ENCODE measurements at regions not wholly inside any gene's neighbourhood (a gene's known extent, or its start where the extent isn't known, plus 50 kb on each side); places are given as distances from the start of the nearest gene placed in this dataset.

DNA sequence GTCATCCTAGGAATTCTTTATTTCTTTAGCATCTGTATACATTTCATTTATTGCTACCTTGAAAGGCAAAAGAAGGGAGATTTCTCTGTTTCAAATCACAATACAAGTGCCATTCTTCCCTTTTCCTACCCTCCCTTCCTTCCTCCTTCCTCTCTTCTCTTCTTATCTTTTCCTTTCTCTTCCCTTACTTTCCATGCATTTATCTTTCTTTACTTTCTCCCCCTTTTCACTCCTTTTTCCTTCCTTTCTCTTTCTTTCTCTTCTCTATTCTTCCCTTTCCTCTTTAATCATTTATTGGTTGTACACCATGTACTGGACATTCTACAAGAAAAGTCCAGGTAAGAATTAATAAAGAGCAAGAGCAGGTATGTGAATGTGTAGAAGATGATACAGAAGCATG is 251.0 kb upstream of the PEX5L start:
- no peak for DNase-seq

DNA sequence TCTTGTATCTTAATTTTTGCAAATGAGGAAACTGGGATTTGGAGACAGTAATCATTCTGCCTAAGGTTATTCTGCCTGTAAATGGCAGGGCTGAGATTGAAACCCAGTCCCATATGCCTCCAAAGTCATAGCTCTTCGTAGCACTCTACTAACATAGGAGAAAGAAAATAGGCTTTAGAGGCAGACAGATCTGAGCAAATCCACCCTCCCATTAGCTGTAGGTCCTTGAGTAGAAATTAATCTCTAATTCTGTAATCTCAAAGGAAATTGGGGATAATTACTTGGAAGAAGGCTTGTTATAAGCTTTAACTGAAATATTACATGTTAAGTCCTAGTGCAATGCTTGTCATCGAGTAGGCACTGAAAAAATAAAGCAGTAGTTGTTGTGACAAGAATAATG is 252.1 kb upstream of the PEX5L start:
- no peak for DNase-seq

DNA sequence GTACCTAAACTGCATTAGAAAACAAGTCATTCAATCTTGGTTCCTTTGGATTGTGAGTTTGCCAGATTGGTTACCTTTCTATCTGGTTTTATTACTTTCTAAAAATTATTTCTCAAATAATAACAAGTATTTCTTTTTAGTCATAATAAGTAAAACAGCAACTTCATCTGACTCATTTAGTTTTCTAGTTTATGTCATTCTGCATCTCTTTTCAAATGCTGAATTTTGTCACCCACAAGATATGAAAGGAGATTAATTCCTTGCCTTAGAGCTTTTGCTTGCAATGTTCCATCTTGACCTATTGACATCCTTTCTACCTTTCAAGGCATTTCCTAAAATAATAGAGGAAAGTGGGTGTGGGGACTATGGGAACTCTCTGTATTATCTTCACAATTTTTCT is 253.6 kb upstream of the PEX5L start:
- no peak for DNase-seq

DNA sequence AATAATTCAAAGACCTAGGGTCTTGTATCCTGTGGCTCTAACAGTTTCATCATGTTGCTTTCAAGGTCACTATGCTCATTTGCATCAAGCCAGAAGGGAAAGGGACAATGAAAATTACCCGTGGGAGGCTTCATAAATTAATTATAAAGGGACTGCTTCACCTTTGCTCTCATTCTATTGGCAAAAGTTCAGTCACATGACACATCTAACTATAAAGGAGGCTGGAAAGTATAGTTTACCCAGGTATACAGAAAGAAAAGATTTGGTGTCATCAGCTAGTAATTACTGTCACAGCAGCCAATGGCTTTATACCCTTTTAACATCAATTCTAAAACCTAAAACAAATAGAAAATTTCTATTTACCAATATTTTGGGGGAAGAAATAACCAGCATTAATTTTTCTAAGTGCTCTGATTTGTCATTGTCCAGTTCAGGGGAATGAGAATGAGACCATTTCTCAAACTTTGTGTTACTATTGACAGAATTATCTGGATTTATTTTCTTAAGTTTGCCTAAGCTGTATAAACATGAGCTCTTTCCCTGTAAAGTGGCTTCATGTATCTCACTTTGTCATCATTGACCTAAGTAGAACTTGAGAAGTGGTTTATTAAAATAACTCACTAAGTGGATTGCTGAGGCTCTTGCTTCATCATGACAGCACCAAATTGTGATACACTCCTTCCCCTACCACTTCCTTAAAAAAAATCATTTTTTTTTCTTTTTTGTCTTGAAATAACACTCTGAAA is 257.7 kb upstream of the PEX5L start:
- no peak for DNase-seq

- DNase-seq, result no peak
These were observed 259.1 kb upstream of the PEX5L start for GRCh38 chr3:180295811-180296210.

DNA sequence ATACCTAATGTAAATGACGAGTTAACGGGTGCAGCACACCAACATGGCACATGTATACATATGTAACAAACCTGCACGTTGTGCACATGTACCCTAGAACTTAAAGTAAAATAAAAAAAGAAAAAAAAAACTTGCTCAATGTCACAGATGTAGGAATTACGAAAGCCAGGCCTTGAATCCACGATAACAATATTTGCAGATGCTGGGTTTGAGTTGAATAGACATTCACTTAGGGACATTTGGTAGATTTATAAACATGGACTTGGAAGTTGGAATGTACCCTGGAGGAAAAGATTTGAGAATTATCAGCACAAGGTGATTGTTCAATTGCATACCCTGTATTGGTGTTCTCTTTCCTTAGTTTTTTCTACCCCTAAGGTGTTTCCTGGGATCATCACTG is 260.2 kb upstream of the PEX5L start:
- DNase-seq, result no peak

GRCh38 chr3:180306155-180306554 is 269.4 kb upstream of the PEX5L start:
- DNase-seq, result no peak

DNA sequence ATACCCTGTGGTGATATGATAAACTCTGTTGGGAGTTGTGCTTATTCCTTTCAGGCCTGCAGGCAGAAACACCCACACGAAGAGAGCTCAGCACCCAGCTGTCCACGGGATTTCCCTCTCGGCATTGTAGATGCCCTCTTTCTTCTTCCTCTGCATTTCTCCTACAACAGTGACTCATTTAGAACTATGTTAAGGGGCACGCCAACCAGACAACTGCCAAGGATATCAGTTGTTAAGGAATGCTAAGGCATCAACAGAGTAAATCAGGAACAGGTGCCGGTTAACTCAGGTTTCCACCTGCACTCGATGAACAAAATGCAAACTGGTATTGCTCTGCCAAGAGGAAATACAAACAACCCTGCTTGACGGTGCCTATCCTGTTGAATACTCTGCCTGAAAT is 270.0 kb upstream of the PEX5L start:
- DNase-seq, result no peak

DNA sequence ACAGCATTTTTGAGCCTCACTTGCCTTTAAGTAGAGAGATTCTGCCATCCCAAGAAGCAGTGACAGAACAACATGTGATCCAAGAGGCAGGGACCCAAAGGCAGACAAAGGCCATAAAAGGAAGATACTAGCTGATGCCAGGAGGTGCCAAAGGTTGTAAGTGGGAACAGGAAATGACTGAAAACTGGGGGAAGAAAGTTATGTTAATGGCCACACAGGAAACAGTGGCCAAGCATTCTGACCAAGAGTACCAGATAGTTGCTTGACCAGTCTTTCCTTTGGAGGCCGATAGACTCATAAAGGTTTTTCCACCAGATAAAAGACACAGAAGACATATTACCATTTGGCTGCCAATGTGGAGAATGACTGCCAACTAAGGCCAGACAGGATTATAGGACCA is 274.5 kb upstream of the PEX5L start:
- DNase-seq, result no peak

- no peak for DNase-seq
These were observed 279.6 kb upstream of the PEX5L start for GRCh38 chr3:180316321-180316720.

GRCh38 chr3:180319461-180319860 is 282.5 kb upstream of the TTC14 start:
- DNase-seq, result no peak

- DNase-seq, result no peak
These were observed 281.3 kb upstream of the TTC14 start for GRCh38 chr3:180320631-180321030.

DNA sequence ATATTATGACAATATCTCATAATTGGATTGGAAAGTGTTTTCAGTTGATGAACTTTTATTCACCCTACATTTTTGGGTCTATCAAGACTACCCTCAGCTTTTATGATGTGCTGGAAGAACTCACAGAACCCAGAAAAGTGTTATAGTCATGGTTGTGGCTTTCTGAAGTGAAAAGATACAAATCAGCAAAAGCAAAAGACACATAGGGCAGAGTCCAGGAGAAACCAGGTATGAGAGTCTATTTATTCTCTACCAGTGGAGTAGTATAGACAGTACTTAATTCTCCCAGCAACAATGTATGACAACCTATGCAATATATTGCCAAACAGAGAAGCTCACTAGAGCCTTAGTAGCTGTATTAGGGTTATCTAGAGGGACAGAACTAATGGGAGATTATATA is 280.4 kb upstream of the TTC14 start:
- DNase-seq, result no peak

DNA sequence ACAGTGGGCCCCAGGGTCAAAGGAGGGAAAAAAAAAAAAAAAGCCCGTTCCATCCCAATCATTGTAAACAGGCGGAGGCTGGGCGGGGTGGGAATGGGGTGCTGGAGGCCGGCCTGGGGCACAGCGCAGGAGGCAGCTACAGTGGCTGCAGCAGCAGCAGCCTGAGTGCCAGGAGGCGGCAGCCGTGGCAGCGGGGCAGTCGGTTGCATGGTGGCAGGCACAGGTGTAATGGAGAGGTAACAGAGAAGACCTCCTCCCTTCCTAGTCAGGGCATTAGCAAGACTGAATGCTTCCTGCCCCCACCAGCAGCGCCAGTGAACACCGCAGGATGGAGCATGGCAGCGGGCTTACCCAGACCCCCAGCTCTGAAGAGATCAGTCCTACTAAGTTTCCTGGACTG is 279.1 kb upstream of the TTC14 start:
- DNase-seq, result no peak

GRCh38 chr3:180324791-180325190 is 277.2 kb upstream of the TTC14 start:
- no peak for DNase-seq

DNA sequence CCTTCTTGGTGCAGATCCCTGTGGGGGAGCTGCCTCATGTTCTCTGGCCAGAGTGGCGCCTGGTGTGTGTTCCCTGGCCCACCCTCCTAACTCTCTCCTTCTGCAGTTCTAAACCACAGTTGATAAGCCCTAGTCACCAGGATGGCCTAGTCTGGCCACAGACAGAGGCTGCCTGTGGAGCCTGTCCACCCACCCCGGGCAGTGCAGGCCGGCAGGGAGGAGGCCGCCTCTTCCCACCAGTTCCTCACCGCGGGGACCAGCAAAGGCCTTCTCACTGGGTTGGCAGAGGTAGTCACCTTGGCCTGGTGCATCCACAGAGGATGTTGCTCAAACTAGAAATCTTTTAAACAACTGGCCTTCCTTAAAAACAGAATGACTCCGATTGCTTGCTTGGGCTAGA is 276.4 kb upstream of the TTC14 start:
- DNase-seq, result no peak

DNA sequence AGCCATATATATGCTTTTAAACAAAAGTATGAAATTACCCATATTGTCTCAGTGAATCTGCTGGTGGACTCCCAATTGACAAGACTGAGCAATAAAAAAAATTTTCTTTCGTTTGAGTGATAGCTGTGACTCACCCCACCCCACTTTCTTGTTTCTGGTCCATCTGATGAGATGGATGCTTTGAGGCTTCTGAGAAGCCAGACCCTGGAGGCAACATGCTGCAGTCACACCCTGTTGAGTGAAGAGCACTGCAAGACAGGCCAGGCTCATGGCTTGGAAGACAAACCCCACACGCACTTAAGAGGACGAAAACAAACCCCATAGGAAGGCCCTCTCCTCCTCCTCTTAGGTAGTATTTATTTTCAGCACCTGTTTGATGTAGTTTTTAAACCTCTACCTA is 276.0 kb upstream of the TTC14 start:
- DNase-seq, result no peak

- no peak for DNase-seq
These were observed 272.8 kb upstream of the TTC14 start for GRCh38 chr3:180329187-180329586.

DNA sequence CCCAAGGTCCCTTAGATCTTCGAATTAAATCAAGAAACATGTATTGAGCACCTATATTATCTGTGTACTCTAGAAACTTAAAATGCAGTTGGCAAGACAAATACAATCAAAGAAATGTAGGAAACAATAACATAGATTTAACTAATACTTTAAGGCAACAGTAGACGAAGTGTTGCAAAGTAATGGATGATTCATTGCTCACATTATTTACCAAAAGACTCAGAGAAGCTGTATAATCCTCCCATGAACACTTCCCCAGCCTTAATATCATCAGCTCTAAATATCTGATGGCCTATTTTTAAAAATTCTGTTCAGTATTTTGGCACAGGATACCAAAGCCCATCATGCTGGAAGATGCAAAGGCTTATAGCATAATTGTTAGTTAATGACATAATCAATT is 272.1 kb upstream of the TTC14 start:
- no peak for DNase-seq

DNA sequence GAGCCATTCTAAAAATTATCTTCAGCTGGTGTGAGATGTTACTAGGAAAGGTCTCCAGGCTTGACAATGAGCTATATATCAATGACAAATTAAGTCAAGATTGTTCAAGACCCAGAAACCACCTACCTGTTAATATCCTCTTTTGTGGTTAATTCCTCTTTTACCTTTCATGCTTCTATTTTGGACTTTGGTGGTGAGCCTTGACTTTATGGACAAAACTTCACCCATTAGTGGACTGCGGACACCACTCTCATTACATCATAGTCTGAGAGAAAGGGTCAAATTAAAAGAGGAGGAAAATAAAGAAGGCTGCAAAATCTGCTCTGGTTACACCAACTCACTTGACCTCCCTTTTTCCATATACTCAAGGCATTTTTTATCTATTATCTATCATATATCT is 271.5 kb upstream of the TTC14 start:
- DNase-seq, result no peak

GRCh38 chr3:180332608-180333007 is 269.4 kb upstream of the TTC14 start:
- no peak for DNase-seq

GRCh38 chr3:180335050-180335449 is 266.9 kb upstream of the TTC14 start:
- DNase-seq, result no peak

DNA sequence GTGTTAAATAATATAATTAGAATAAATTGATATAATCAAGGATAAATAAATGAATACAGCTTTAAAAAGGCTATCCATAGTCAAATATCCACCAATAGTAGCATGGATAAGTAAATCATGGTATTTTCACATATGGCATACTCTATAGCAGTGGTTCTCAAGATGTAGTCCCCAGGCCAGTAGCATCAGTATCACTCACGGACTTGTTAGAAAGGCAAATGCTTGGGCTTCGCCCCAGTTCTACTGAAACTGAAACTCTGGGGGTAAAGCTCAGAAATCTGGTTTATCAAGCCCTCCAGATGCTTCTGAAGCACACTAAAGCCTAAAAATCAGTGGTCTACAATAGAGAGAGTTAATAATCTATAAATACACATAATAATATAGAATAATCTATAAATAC is 261.6 kb upstream of the TTC14 start:
- DNase-seq, result no peak

GRCh38 chr3:180341516-180341915 is 260.4 kb upstream of the TTC14 start:
- no peak for DNase-seq

GRCh38 chr3:180351601-180352000 is 250.4 kb upstream of the TTC14 start:
- no peak for DNase-seq

GRCh38 chr3:180352261-180352660 is 249.7 kb upstream of the TTC14 start:
- no peak for DNase-seq
